BLaER1 (cell line): ENCODE measurements at regions not wholly inside any gene's neighbourhood (a gene's known extent, or its start where the extent isn't known, plus 50 kb on each side); places are given as distances from the start of the nearest gene placed in this dataset.
A peak's percentile ranks its signal among the peaks of the same experiment; 100 is the strongest.
"Not testable (repeated sequence)": the region's sequence is repeated elsewhere in the genome, so short reads cannot be mapped to it uniquely, and the experiment has no call there.

Experiments
- H3K27ac ChIP-seq: shearing (Covaris generic); formaldehyde crosslinking; 2 replicates; pipeline ENCODE4 v1.8.1; 2022
- H3K27me3 ChIP-seq: shearing (Covaris generic); formaldehyde crosslinking; 2 replicates; pipeline ENCODE4 v1.8.1; 2022
- H3K36me3 ChIP-seq: shearing (Covaris generic); formaldehyde crosslinking; 2 replicates; pipeline ENCODE4 v1.8.1; 2022
- H3K4me1 ChIP-seq: shearing (Covaris generic); formaldehyde crosslinking; 2 replicates; pipeline ENCODE4 v1.8.1; 2022
- H3K4me2 ChIP-seq: shearing (Covaris generic); formaldehyde crosslinking; 2 replicates; pipeline ENCODE4 v1.8.1; 2022
- H3K4me3 ChIP-seq: shearing (Covaris generic); formaldehyde crosslinking; 2 replicates; pipeline ENCODE4 v1.8.1; 2022
- H3K9ac ChIP-seq: shearing (Covaris generic); formaldehyde crosslinking; 2 replicates; pipeline ENCODE4 v1.8.1; 2022
- H3K9me3 ChIP-seq: shearing (Covaris generic); formaldehyde crosslinking; 2 replicates; pipeline ENCODE4 v1.8.1; 2022
- H4K20me1 ChIP-seq: shearing (Covaris generic); formaldehyde crosslinking; 2 replicates; pipeline ENCODE4 v1.8.1; 2022
- Cebpa-rat ChIP-seq: shearing (Covaris generic); IDR thresholded peaks from 2 replicates; pipeline ENCODE4 v1.8.1; 2022

- Histone ChIP-seq H4K20me1 (no peaks in the 10 kb centered on the region), H3K4me2 (peak overlapping the region; percentile 62; the same call in 1 of the 2 replicates), H3K4me3 (no peak overlapping the region)
These were observed 189.8 kb downstream of the USP22 start for GRCh38 chr17:20852990-20853370.

GRCh38 chr17:20855910-20856470, 186.8 kb downstream of the USP22 start:
- not testable (repeated sequence) for H3K4me2 ChIP-seq, H3K36me3 ChIP-seq, H3K4me1 ChIP-seq, H3K27ac ChIP-seq, H3K9ac ChIP-seq, H3K27me3 ChIP-seq, H3K4me3 ChIP-seq, H4K20me1 ChIP-seq, H3K9me3 ChIP-seq

More at GRCh38 chr17:20852990-20853370, 189.8 kb downstream of the USP22 start:
- no peak overlapping the region for H3K27ac ChIP-seq
- no peaks in the 10 kb centered on the region for H3K36me3 ChIP-seq
- H3K9me3 ChIP-seq = no peaks in the 10 kb centered on the region
- no peak overlapping the region for H3K9ac ChIP-seq
- 0 out of 2 replicates have a peak, but pooled peaks cover 5% of the 10 kb centered on the region for H3K4me1 ChIP-seq
- H3K27me3 ChIP-seq = no peaks in the 10 kb centered on the region; the same call in 1 of the 2 replicates
- no peak for TF ChIP-seq Cebpa-rat

- H3K27ac ChIP-seq, H4K20me1 ChIP-seq, H3K4me3 ChIP-seq, H3K36me3 ChIP-seq, H3K27me3 ChIP-seq, H3K4me2 ChIP-seq, H3K9ac ChIP-seq, H3K4me1 ChIP-seq, H3K9me3 ChIP-seq: not testable (repeated sequence)
These were observed 176.2 kb downstream of the USP22 start for GRCh38 chr17:20866444-20867209.

GRCh38 chr17:20867436-20867937, 175.3 kb downstream of the USP22 start:
- not testable (repeated sequence) for H3K4me1 ChIP-seq, H3K4me3 ChIP-seq, H3K27ac ChIP-seq, H3K27me3 ChIP-seq, H3K9me3 ChIP-seq, H3K36me3 ChIP-seq, H4K20me1 ChIP-seq, H3K4me2 ChIP-seq, H3K9ac ChIP-seq

GRCh38 chr17:20867938-20868661, 174.7 kb downstream of the USP22 start:
- not testable (repeated sequence) for H3K36me3 ChIP-seq, H3K27ac ChIP-seq, H3K9me3 ChIP-seq, H3K4me2 ChIP-seq, H4K20me1 ChIP-seq, H3K4me1 ChIP-seq, H3K9ac ChIP-seq, H3K4me3 ChIP-seq, H3K27me3 ChIP-seq

GRCh38 chr17:20868662-20869007, 174.2 kb downstream of the USP22 start:
- not testable (repeated sequence) for H3K27me3 ChIP-seq, H3K4me1 ChIP-seq, H4K20me1 ChIP-seq, H3K9ac ChIP-seq, H3K4me2 ChIP-seq, H3K4me3 ChIP-seq, H3K36me3 ChIP-seq, H3K9me3 ChIP-seq, H3K27ac ChIP-seq

- H3K4me3 ChIP-seq, H3K9ac ChIP-seq, H3K27me3 ChIP-seq, H3K9me3 ChIP-seq, H3K4me2 ChIP-seq, H3K36me3 ChIP-seq, H3K27ac ChIP-seq, H3K4me1 ChIP-seq, H4K20me1 ChIP-seq: not testable (repeated sequence)
These were observed 169.6 kb downstream of the USP22 start for GRCh38 chr17:20873173-20873572.

GRCh38 chr17:20873688-20874328, 169.0 kb downstream of the USP22 start:
- not testable (repeated sequence) for H3K4me1 ChIP-seq, H4K20me1 ChIP-seq, H3K4me2 ChIP-seq

GRCh38 chr17:20877384-20877783, 165.4 kb downstream of the USP22 start:
- H4K20me1 ChIP-seq, H3K4me2 ChIP-seq, H3K27ac ChIP-seq, H3K4me1 ChIP-seq, H3K27me3 ChIP-seq, H3K9me3 ChIP-seq, H3K4me3 ChIP-seq, H3K36me3 ChIP-seq, H3K9ac ChIP-seq: not testable (repeated sequence)

More at GRCh38 chr17:20873688-20874328, 169.0 kb downstream of the USP22 start:
- not testable (repeated sequence) for H3K36me3 ChIP-seq, H3K9ac ChIP-seq, H3K9me3 ChIP-seq, H3K4me3 ChIP-seq, H3K27ac ChIP-seq, H3K27me3 ChIP-seq

- Histone ChIP-seq H3K36me3 (no peaks in the 10 kb centered on the region), H3K9ac (no peak overlapping the region), H3K4me1 (no peaks in the 10 kb centered on the region), H3K4me2 (no peak overlapping the region), H3K9me3 (no peaks in the 10 kb centered on the region), H3K27me3 (no peaks in the 10 kb centered on the region), H3K27ac (no peak overlapping the region), H4K20me1 (no peaks in the 10 kb centered on the region), H3K4me3 (no peak overlapping the region)
- TF ChIP-seq Cebpa-rat = no peak
These were observed 152.5 kb downstream of the USP22 start for GRCh38 chr17:20890338-20890737.

GRCh38 chr17:20895426-20895825, 147.4 kb downstream of the USP22 start:
- not testable (repeated sequence) for H4K20me1 ChIP-seq, H3K36me3 ChIP-seq, H3K27ac ChIP-seq, H3K4me2 ChIP-seq, H3K27me3 ChIP-seq, H3K9ac ChIP-seq, H3K4me3 ChIP-seq, H3K4me1 ChIP-seq, H3K9me3 ChIP-seq
